Right lobe of liver (tissue), 4 donors: ENCODE measurements at regions not wholly inside any gene's neighbourhood (a gene's known extent, or its start where the extent isn't known, plus 50 kb on each side); places are given as distances from the start of the nearest gene placed in this dataset.

Experiments used
- CTCF ChIP-seq, 4 donors: fragments of 200-600 bp in 3 of 4; fragments of 450-650 bp in 1 of 4; IDR thresholded peaks; one replicate each; pipeline versions ENCODE4 v1.5.1 to v1.8.0; 2016 to 2022; ENCODE audit warnings: antibody characterized with exemption in 4 of 4, mild to moderate bottlenecking in 2 of 4
- POLR2A ChIP-seq: fragments of 450-650 bp; IDR thresholded peaks from one replicate; pipeline ENCODE4 v1.6.1; 2017; ENCODE audit warnings: antibody characterized with exemption, mild to moderate bottlenecking
- donor health status: DM: no; HTN: no; CAD: no.
- donor health status: DM: no; HTN: no; CAD: no.
- donor health status: DM: no; HTN: yes; CAD: no.

- TF ChIP-seq CTCF (IDR thresholded peaks at IDR 0.05) = no peak
- TF ChIP-seq POLR2A = no peak
Observed at GRCh38 chr13:21837841-21838551, 167.1 kb downstream of the FGF9 start.
